ENCODE measurements at regions not wholly inside any gene's neighbourhood (a gene's known extent, or its start where the extent isn't known, plus 50 kb on each side); places are given as distances from the start of the nearest gene placed in this dataset.
"Not testable (repeated sequence)": the region's sequence is repeated elsewhere in the genome, so short reads cannot be mapped to it uniquely, and the experiment has no call there.

GRCh38 chr6:4478098-4478497 is 298.1 kb upstream of the CDYL start:
- Histone ChIP-seq H3K27ac (no peak overlapping the region), H3K4me3 (no peak overlapping the region), H3K36me3 (no peaks in the 10 kb centered on the region), H3K4me1 (no peaks in the 10 kb centered on the region), H3K27me3 (replicated peaks in 1 of 7) (peaks cover 0 to 21% (median 0%) of the 10 kb centered on the region in 7 donors), H3K9me3 (no peaks in the 10 kb centered on the region)
- intact Hi-C loops (cut with DNase I; ENCODE audit: low total_unique reads), result no loop called here
- 67 to 84% (median 73%) methylated on average over 3 of the region's 3 CpGs for WGBS, 5 donors
- TF ChIP-seq POLR2A (IDR thresholded peaks at IDR 0.05) (no peak), POLR2AphosphoS5 (IDR thresholded peaks at IDR 0.05) (no peak), CTCF (IDR thresholded peaks at IDR 0.05 in 8 of 11, conservative IDR thresholded peaks at IDR 0.05 in 3 of 11) (no peak)
- no peak for DNase-seq

GRCh38 chr6:4474810-4475209 is 301.4 kb upstream of the CDYL start:
- no peak for TF ChIP-seq POLR2AphosphoS5 (IDR thresholded peaks at IDR 0.05)
- no peak for TF ChIP-seq CTCF (IDR thresholded peaks at IDR 0.05 in 8 of 11, conservative IDR thresholded peaks at IDR 0.05 in 3 of 11)
- TF ChIP-seq POLR2A (IDR thresholded peaks at IDR 0.05), result no peak
- intact Hi-C loops (cut with DNase I; ENCODE audit: low total_unique reads), result no loop called here
- H3K36me3 ChIP-seq, result no peaks in the 10 kb centered on the region
- H3K9me3 ChIP-seq, result peaks cover 0 to 31% (median 27%) of the 10 kb centered on the region in 8 donors
- no peak overlapping the region for H3K4me3 ChIP-seq
- DNase-seq, result no peak
- no peak overlapping the region for H3K27ac ChIP-seq
- H3K4me1 ChIP-seq, result no peaks in the 10 kb centered on the region
- 79 to 82% (median 80%) methylated on average over 4 of the region's 4 CpGs for WGBS, 5 donors
- H3K27me3 ChIP-seq (replicated peaks in 1 of 7), result peaks cover 0 to 4% (median 0%) of the 10 kb centered on the region in 7 donors

- intact Hi-C loops (cut with DNase I; ENCODE audit: low total_unique reads), result no loop called here
- DNase-seq, result no peak
- TF ChIP-seq CTCF (IDR thresholded peaks at IDR 0.05 in 8 of 11, conservative IDR thresholded peaks at IDR 0.05 in 3 of 11) (no peak), POLR2AphosphoS5 (IDR thresholded peaks at IDR 0.05) (no peak), POLR2A (IDR thresholded peaks at IDR 0.05) (no peak)
Measured at GRCh38 chr6:4472969-4473642, 303.1 kb upstream of the CDYL start.

GRCh38 chr6:4472222-4472621 is 304.0 kb upstream of the CDYL start:
- Histone ChIP-seq H3K27me3 (replicated peaks in 1 of 7) (no peaks in the 10 kb centered on the region), H3K9me3 (peaks cover 0 to 32% (median 27%) of the 10 kb centered on the region in 8 donors), H3K4me1 (no peaks in the 10 kb centered on the region), H3K27ac (no peak overlapping the region), H3K4me3 (no peak overlapping the region), H3K36me3 (no peaks in the 10 kb centered on the region)
- WGBS, 5 donors, result 78 to 94% (median 86%) methylated on average over 3 of the region's 3 CpGs
- DNase-seq, result no peak
- intact Hi-C loops (cut with DNase I; ENCODE audit: low total_unique reads), result no loop called here
- TF ChIP-seq POLR2AphosphoS5 (IDR thresholded peaks at IDR 0.05) (no peak), POLR2A (IDR thresholded peaks at IDR 0.05) (no peak), CTCF (IDR thresholded peaks at IDR 0.05 in 8 of 11, conservative IDR thresholded peaks at IDR 0.05 in 3 of 11) (no peak)

More at GRCh38 chr6:4472969-4473642, 303.1 kb upstream of the CDYL start:
- Histone ChIP-seq H3K4me1 (no peaks in the 10 kb centered on the region), H3K4me3 (no peak overlapping the region), H3K27ac (no peak overlapping the region), H3K36me3 (no peaks in the 10 kb centered on the region), H3K27me3 (replicated peaks in 1 of 7) (no peaks in the 10 kb centered on the region), H3K9me3 (peaks cover 0 to 32% (median 27%) of the 10 kb centered on the region in 8 donors)
- WGBS, 5 donors, result 52 to 59% (median 56%) methylated on average over 6 of the region's 6 CpGs

- DNase-seq; H3K27ac ChIP-seq; H3K4me1 ChIP-seq; intact Hi-C loops (cut with DNase I; ENCODE audit: low total_unique reads); H3K27me3 ChIP-seq (replicated peaks in 1 of 7); H3K4me3 ChIP-seq; H3K36me3 ChIP-seq: not testable (repeated sequence)
- H3K9me3 ChIP-seq, result peaks cover 0 to 32% (median 27%) of the 10 kb centered on the region in 8 donors
- 89 to 95% (median 91%) methylated on average over 4 of the region's 4 CpGs for WGBS, 5 donors
Measured at GRCh38 chr6:4471515-4471914, 304.7 kb upstream of the CDYL start.

All from spleen (tissue), 11 donors.